ENCODE measurements at regions not wholly inside any gene's neighbourhood (a gene's known extent, or its start where the extent isn't known, plus 50 kb on each side); places are given as distances from the start of the nearest gene placed in this dataset.

DNA sequence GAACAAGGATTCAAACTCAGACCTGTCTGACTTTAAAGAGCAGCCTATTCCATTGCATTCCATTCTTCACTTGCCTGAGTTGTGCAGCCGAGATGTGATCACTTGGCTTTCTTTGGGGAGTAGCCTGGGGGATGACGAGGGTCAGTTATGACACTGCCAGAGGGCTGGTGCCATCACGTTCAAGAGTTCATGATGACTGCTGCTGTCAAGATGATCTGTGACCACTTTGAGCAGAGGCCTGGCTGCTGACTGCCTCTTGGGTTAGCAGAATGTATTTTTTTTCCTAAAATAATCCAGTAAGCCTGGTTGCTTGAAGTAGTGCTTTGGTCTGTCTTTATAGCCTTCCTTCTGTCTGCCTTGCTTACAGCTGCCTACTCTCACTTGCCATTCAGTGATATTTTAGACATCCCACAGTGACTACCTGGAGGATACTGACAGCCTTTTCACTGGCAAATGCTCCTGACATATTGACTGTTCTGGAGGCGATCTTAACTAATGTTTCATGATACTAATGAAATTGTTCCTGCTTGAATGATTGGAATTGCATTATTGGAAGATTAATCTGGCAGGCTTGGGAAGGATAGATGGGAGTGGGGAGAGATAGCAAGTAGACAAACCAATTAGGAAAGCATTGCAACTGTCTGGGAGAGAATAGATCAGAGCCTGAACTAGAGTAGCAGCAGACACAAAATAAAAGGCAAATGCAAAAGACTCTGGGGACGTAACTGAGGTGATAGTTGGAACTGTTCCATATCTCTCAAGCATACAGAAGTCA, 221.6 kb upstream of the LCORL start:
- H3F3A ChIP-seq (ENCODE audit: low read depth): no peaks in the 10 kb centered on the region
- no peaks in the 10 kb centered on the region; the same call in 1 of the 2 replicates for H3K9me3 ChIP-seq (ENCODE audit: insufficient read depth, low read depth, low read length)
- no peak for TF ChIP-seq CTCF (conservative IDR thresholded peaks at IDR 0.05; ENCODE audit: low read length)
- no peak for TF ChIP-seq EZH2phosphoT487 (IDR thresholded peaks at IDR 0.05; ENCODE audit: borderline replicate concordance)
- H3K9ac ChIP-seq (ENCODE audit: low read depth, low read length, poor library complexity, severe bottlenecking): no peak overlapping the region
- H2AFZ ChIP-seq (ENCODE audit: low read length): no peak overlapping the region
- no peaks in the 10 kb centered on the region for H3K9me2 ChIP-seq (replicated peaks; ENCODE audit: low read depth, low read length)
- no peaks in the 10 kb centered on the region for H3K36me3 ChIP-seq (ENCODE audit: insufficient read depth, low read length)
- no peaks in the 10 kb centered on the region for H3K79me2 ChIP-seq (ENCODE audit: insufficient read depth, low read length)
- no peaks in the 10 kb centered on the region for H3K27me3 ChIP-seq (ENCODE audit: insufficient read depth, low read length, poor library complexity, severe bottlenecking)
- H4K20me1 ChIP-seq (ENCODE audit: insufficient read depth, low read length, poor library complexity, severe bottlenecking): no peaks in the 10 kb centered on the region
- H3K4me1 ChIP-seq (ENCODE audit: insufficient read depth, low read length, poor library complexity, severe bottlenecking): no peaks in the 10 kb centered on the region
- no peak overlapping the region for H3K4me3 ChIP-seq (ENCODE audit: low read length, poor library complexity, severe bottlenecking)
- H3K4me2 ChIP-seq (ENCODE audit: low read depth, low read length, poor library complexity, severe bottlenecking): no peak overlapping the region

GRCh38 chr4:18241727-18242126, 220.2 kb upstream of the LCORL start:
- Histone ChIP-seq H3K36me3 (ENCODE audit: insufficient read depth, low read length) (no peaks in the 10 kb centered on the region), H3K27me3 (ENCODE audit: insufficient read depth, low read length, poor library complexity, severe bottlenecking) (no peaks in the 10 kb centered on the region), H3K9me3 (ENCODE audit: insufficient read depth, low read depth, low read length) (no peaks in the 10 kb centered on the region), H3K9ac (ENCODE audit: low read depth, low read length, poor library complexity, severe bottlenecking) (no peak overlapping the region), H3K79me2 (ENCODE audit: insufficient read depth, low read length) (no peaks in the 10 kb centered on the region), H3F3A (ENCODE audit: low read depth) (no peaks in the 10 kb centered on the region), H3K4me2 (ENCODE audit: low read depth, low read length, poor library complexity, severe bottlenecking) (no peak overlapping the region), H3K4me3 (ENCODE audit: low read length, poor library complexity, severe bottlenecking) (no peak overlapping the region), H2AFZ (ENCODE audit: low read length) (no peak overlapping the region), H3K4me1 (ENCODE audit: insufficient read depth, low read length, poor library complexity, severe bottlenecking) (no peaks in the 10 kb centered on the region), H3K9me2 (replicated peaks; ENCODE audit: low read depth, low read length) (no peaks in the 10 kb centered on the region), H4K20me1 (ENCODE audit: insufficient read depth, low read length, poor library complexity, severe bottlenecking) (no peaks in the 10 kb centered on the region)
- no peak for TF ChIP-seq CTCF (conservative IDR thresholded peaks at IDR 0.05; ENCODE audit: low read length)
- TF ChIP-seq EZH2phosphoT487 (IDR thresholded peaks at IDR 0.05; ENCODE audit: borderline replicate concordance): no peak

GRCh38 chr4:18234108-18234507, 212.6 kb upstream of the LCORL start:
- H3K4me2 ChIP-seq (ENCODE audit: low read depth, low read length, poor library complexity, severe bottlenecking): no peak overlapping the region
- no peaks in the 10 kb centered on the region for H3K79me2 ChIP-seq (ENCODE audit: insufficient read depth, low read length)
- H3K36me3 ChIP-seq (ENCODE audit: insufficient read depth, low read length): no peaks in the 10 kb centered on the region
- no peaks in the 10 kb centered on the region for H4K20me1 ChIP-seq (ENCODE audit: insufficient read depth, low read length, poor library complexity, severe bottlenecking)
- no peaks in the 10 kb centered on the region for H3F3A ChIP-seq (ENCODE audit: low read depth)
- H2AFZ ChIP-seq (ENCODE audit: low read length): no peak overlapping the region
- H3K9me2 ChIP-seq (replicated peaks; ENCODE audit: low read depth, low read length): no peaks in the 10 kb centered on the region
- TF ChIP-seq CTCF (conservative IDR thresholded peaks at IDR 0.05; ENCODE audit: low read length): no peak
- no peak overlapping the region for H3K9ac ChIP-seq (ENCODE audit: low read depth, low read length, poor library complexity, severe bottlenecking)
- H3K4me3 ChIP-seq (ENCODE audit: low read length, poor library complexity, severe bottlenecking): no peak overlapping the region
- no peaks in the 10 kb centered on the region for H3K27me3 ChIP-seq (ENCODE audit: insufficient read depth, low read length, poor library complexity, severe bottlenecking)
- no peaks in the 10 kb centered on the region for H3K4me1 ChIP-seq (ENCODE audit: insufficient read depth, low read length, poor library complexity, severe bottlenecking)
- H3K9me3 ChIP-seq (ENCODE audit: insufficient read depth, low read depth, low read length): no peaks in the 10 kb centered on the region

All from Loucy (cell line).